DND-41 (cell line): ENCODE measurements at regions not wholly inside any gene's neighbourhood (a gene's known extent, or its start where the extent isn't known, plus 50 kb on each side); places are given as distances from the start of the nearest gene placed in this dataset.

Experiments used
- EZH2 ChIP-seq: IDR thresholded peaks from 3 replicates; pipeline ENCODE4 v1.6.1; 2012; ENCODE audit warnings: borderline replicate concordance, low read depth, mild to moderate bottlenecking, moderate library complexity, low read length, inconsistent platforms; ENCODE audit not compliant: severe bottlenecking
- TF ChIP-seq, protein P1 (sequence below): IDR thresholded peaks from 2 replicates; pipeline ENCODE4 v1.5.1; 2012; ENCODE audit warnings: borderline replicate concordance, low read length, moderate library complexity, mild to moderate bottlenecking; ENCODE audit not compliant: poor library complexity, severe bottlenecking; ENCODE audit errors: extremely low read depth

DNA sequence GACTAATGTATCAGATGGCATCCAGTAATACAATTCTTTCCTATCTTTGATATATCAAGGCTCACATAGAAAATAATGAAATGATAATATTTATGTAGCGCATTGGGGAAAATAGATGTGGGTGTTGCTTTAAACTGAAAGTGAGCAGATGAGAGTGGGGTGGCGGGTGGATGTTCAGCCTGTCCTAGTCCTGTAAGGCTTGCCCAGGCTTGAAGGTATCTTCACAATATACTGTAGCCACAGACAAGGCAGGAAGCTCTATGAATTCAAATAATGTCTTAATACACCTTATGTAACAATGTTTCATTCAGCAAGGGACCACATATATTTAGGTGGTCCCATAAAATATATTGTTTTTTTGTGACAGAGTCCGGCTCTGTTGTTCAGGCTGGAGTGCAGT lies 334.9 kb upstream of the NAALADL2 start:
- TF ChIP-seq, protein P1, sequence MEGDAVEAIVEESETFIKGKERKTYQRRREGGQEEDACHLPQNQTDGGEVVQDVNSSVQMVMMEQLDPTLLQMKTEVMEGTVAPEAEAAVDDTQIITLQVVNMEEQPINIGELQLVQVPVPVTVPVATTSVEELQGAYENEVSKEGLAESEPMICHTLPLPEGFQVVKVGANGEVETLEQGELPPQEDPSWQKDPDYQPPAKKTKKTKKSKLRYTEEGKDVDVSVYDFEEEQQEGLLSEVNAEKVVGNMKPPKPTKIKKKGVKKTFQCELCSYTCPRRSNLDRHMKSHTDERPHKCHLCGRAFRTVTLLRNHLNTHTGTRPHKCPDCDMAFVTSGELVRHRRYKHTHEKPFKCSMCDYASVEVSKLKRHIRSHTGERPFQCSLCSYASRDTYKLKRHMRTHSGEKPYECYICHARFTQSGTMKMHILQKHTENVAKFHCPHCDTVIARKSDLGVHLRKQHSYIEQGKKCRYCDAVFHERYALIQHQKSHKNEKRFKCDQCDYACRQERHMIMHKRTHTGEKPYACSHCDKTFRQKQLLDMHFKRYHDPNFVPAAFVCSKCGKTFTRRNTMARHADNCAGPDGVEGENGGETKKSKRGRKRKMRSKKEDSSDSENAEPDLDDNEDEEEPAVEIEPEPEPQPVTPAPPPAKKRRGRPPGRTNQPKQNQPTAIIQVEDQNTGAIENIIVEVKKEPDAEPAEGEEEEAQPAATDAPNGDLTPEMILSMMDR = no peak
- TF ChIP-seq EZH2 = no peak
